Right cardiac atrium (tissue), 5 donors: ENCODE measurements at regions not wholly inside any gene's neighbourhood (a gene's known extent, or its start where the extent isn't known, plus 50 kb on each side); places are given as distances from the start of the nearest gene placed in this dataset.
"Not testable (repeated sequence)": the region's sequence is repeated elsewhere in the genome, so short reads cannot be mapped to it uniquely, and the experiment has no call there.

Experiments used
- ATAC-seq, 2 donors: fragments of 200-7000 bp; cut with Tn5 transposase; one replicate each; pipeline versions ENCODE4 v1.8.0 to v1.9.1; 2020; ENCODE audit warnings: moderate library complexity in 2 of 2, mild to moderate bottlenecking in 1 of 2
- DNase-seq, 3 donors: peaks; one replicate each; pipeline ENCODE4 v3.0.0-alpha.2; 2020
- H3K27ac ChIP-seq: one replicate; pipeline ENCODE4 v1.5.1; 2013; ENCODE audit warnings: mild to moderate bottlenecking, low read length, control low read depth, moderate library complexity
- H3K27me3 ChIP-seq: one replicate; pipeline ENCODE4 v1.6.1; 2013; ENCODE audit not compliant: control insufficient read depth, insufficient read depth
- H3K4me1 ChIP-seq: one replicate; pipeline ENCODE4 v1.6.1; 2013; ENCODE audit warnings: low read length; ENCODE audit not compliant: control insufficient read depth, insufficient read depth
- H3K4me3 ChIP-seq: one replicate; pipeline ENCODE4 v1.5.1; 2013; ENCODE audit warnings: low read length, control low read depth
- H3K9me3 ChIP-seq: one replicate; pipeline ENCODE4 v1.6.1; 2013; ENCODE audit warnings: low read length; ENCODE audit not compliant: control insufficient read depth
- WGBS: extraction: QIAGEN DNeasy Blood & Tissue Kit; methylation state at CpG from one replicate; pipeline ENCODE4 v1.1.7; 2013; 5-methylcytosine and 5-hydroxymethylcytosine counted together
- intact Hi-C, 4 donors: fragments of 100-400 bp; cut with DNase I; formaldehyde crosslinking; loops; one replicate each; pipeline versions ENCODE4 v1.11.0 to v1.14.0; 2022 to 2023
- microRNA-seq, 2 donors: library from miRNA; unstranded; fragments of <30 nt; microRNA quantifications; one replicate each; pipeline ENCODE4 v1.2.0, GENCODE V29; 2020 to 2021
- donor health status: healthy with polysubstance abuse.
- donor health status: DM: no; HTN: yes; CAD: no.
- donor health status: DM: no; HTN: no; CAD: no.
- donor health status: DM: no; HTN: yes; CAD: no; lungs with severe emphysema.
- donor health status: DM: yes; HTN: yes; CAD: no.

GRCh38 chr20:25761046-25761445 lies 64.4 kb upstream of the ZNF337 start:
- H3K27ac ChIP-seq, DNase-seq, H3K4me3 ChIP-seq, H3K27me3 ChIP-seq, intact Hi-C loops, ATAC-seq, H3K9me3 ChIP-seq, H3K4me1 ChIP-seq: not testable (repeated sequence)
- WGBS: 74% methylated on average over 2 of the region's 2 CpGs

GRCh38 chr20:25750765-25751696 lies 54.4 kb upstream of the ZNF337 start:
- Histone ChIP-seq H3K27ac (no peak overlapping the region), H3K4me1 (no peaks in the 10 kb centered on the region), H3K27me3 (no peaks in the 10 kb centered on the region), H3K4me3 (peak overlapping the region; percentile 38), H3K9me3 (no peaks in the 10 kb centered on the region)
- peak; percentile 98 for ATAC-seq
- intact Hi-C loops: no loop called here
- peak; percentile 46 to 83 (median 77) for DNase-seq
- 34% methylated on average over 36 of the region's 36 CpGs for WGBS

GRCh38 chr20:25750220-25750764 lies 53.6 kb upstream of the ZNF337 start:
- DNase-seq (peak in 1 of 3 donors; percentile 32), ATAC-seq (peak in 1 of 2 donors; percentile 31)
- no peaks in the 10 kb centered on the region for H3K9me3 ChIP-seq
- H3K4me3 ChIP-seq: peak overlapping the region; percentile 38
- H3K27me3 ChIP-seq: no peaks in the 10 kb centered on the region
- H3K27ac ChIP-seq: no peak overlapping the region
- intact Hi-C loops: no loop called here
- no peaks in the 10 kb centered on the region for H3K4me1 ChIP-seq
- 88% methylated on average over 9 of the region's 9 CpGs for WGBS

- H3K4me3 ChIP-seq: no peak overlapping the region
- no peaks in the 10 kb centered on the region for H3K27me3 ChIP-seq
- no peak for DNase-seq
- ATAC-seq: no peak
- WGBS: 90% methylated on average over 4 of the region's 4 CpGs
- no peaks in the 10 kb centered on the region for H3K9me3 ChIP-seq
- H3K27ac ChIP-seq: no peak overlapping the region
- H3K4me1 ChIP-seq: no peaks in the 10 kb centered on the region
- intact Hi-C loops: no loop called here
Measured at GRCh38 chr20:25749649-25750048, 53.0 kb upstream of the ZNF337 start.

Small RNA genes lying in the stretch of these regions (microRNA-seq; reads per million reads assigned to microRNA genes)
- 0 reads per million in 2 donors for gene MIR663A
